ENCODE measurements at regions not wholly inside any gene's neighbourhood (a gene's known extent, or its start where the extent isn't known, plus 50 kb on each side); places are given as distances from the start of the nearest gene placed in this dataset.

GRCh38 chr12:65640489-65640901 is 183.8 kb upstream of the HMGA2 start:
- TF ChIP-seq POLR2AphosphoS5 (IDR thresholded peaks at IDR 0.05; ENCODE audit: insufficient read depth in 1 of 2, low read depth in 1 of 2) (no peak), CTCF (IDR thresholded peaks at IDR 0.05) (no peak), POLR2A (IDR thresholded peaks at IDR 0.05) (no peak)

All from vagina (tissue), 2 donors.